Endothelial cell of umbilical vein (primary cell): ENCODE measurements at regions not wholly inside any gene's neighbourhood (a gene's known extent, or its start where the extent isn't known, plus 50 kb on each side); places are given as distances from the start of the nearest gene placed in this dataset.

ENCODE experiments used
- BruUV-seq: library from RNA; stranded (reverse); fragments of 400-500 nt; replicated peaks from 2 replicates; lab custom pipeline; 2021; lab: Mats Ljungman, UMichigan
- CTCF ChIA-PET: fragments of 300-600, 350-600 bp; sonication (Branson Sonifier 250); formaldehyde crosslinking; loops from one replicate; lab custom pipeline; 2021; ENCODE audit warnings: antibody characterized with exemption, inconsistent platforms; lab: Charles Lee
- POLR2A ChIA-PET: fragments of 300-600, 350-600 bp; sonication (Branson Sonifier 250); formaldehyde crosslinking; loops from one replicate; lab custom pipeline; 2021; ENCODE audit warnings: antibody characterized with exemption, inconsistent platforms; lab: Charles Lee
- DNase-seq: peaks from one replicate; pipeline ENCODE4 v3.0.0-alpha.2; 2011; ENCODE audit warnings: low read depth, low spot score
- FAIRE-seq: peaks from 2 replicates; lab custom pipeline; 2011; peaks lifted over from hg19 to GRCh38; lab: Jason Lieb, UNC
- H2AFZ ChIP-seq: 2 replicates; pipeline ENCODE4 v1.6.0; 2012; ENCODE audit warnings: low read depth, low read length, control low read depth, inconsistent platforms
- H3K27ac ChIP-seq: 2 replicates; pipeline ENCODE4 v1.5.1; 2011; ENCODE audit warnings: low read depth, mild to moderate bottlenecking, control low read depth, low read length, moderate library complexity; ENCODE audit not compliant: insufficient read depth
- H3K27me3 ChIP-seq, 2 experiments: 2 replicates each; pipeline versions ENCODE4 v1.6.0 to v1.6.1; 2011; ENCODE audit warnings: low read length in 2 of 2, mixed read lengths in 1 of 2; ENCODE audit not compliant: control insufficient read depth in 2 of 2, insufficient read depth in 2 of 2
- H3K36me3 ChIP-seq, 2 experiments: 2 replicates in 1 of 2; 3 replicates in 1 of 2; pipeline ENCODE4 v1.5.1; 2011; ENCODE audit warnings: low read length in 2 of 2, mild to moderate bottlenecking in 1 of 2, moderate library complexity in 1 of 2; ENCODE audit not compliant: control insufficient read depth in 2 of 2, insufficient read depth in 2 of 2; ENCODE audit errors: extremely low read depth in 1 of 2
- H3K4me1 ChIP-seq: 3 replicates; pipeline ENCODE4 v1.5.1; 2011; ENCODE audit warnings: mild to moderate bottlenecking, low read length; ENCODE audit not compliant: control insufficient read depth, insufficient read depth; ENCODE audit errors: extremely low read depth
- H3K4me2 ChIP-seq: 2 replicates; pipeline ENCODE4 v1.6.1; 2011; ENCODE audit warnings: low read length, control low read depth, mixed read lengths; ENCODE audit not compliant: insufficient read depth
- H3K4me3 ChIP-seq, 3 experiments: fragments of 200-600 bp in 1 of 3; sonication (generic), shearing (Covaris generic) in 1 of 3; replicated peaks in 1 of 3; 2 replicates each; pipeline ENCODE4 v1.5.1; 2011 to 2016; ENCODE audit warnings: control low read depth in 3 of 3, low read length in 3 of 3, mild to moderate bottlenecking in 2 of 3, inconsistent platforms in 1 of 3, low read depth in 1 of 3, moderate library complexity in 1 of 3; ENCODE audit not compliant: insufficient read depth in 1 of 3
- H3K79me2 ChIP-seq: 2 replicates; pipeline ENCODE4 v1.6.0; 2012; ENCODE audit warnings: low read length, inconsistent platforms; ENCODE audit not compliant: control insufficient read depth, insufficient read depth
- H3K9ac ChIP-seq: replicated peaks from 2 replicates; pipeline ENCODE3; 2011; ENCODE audit warnings: low read length, control low read depth; ENCODE audit not compliant: insufficient read depth; ENCODE audit errors: extremely low read depth
- H3K9me1 ChIP-seq: replicated peaks from 3 replicates; pipeline ENCODE4 v1.6.0; 2011; ENCODE audit warnings: mild to moderate bottlenecking, low read length; ENCODE audit not compliant: control insufficient read depth, insufficient read depth; ENCODE audit errors: extremely low read depth
- H3K9me3 ChIP-seq: replicated peaks from 2 replicates; pipeline ENCODE4 v1.5.1; 2012; ENCODE audit warnings: low read length, inconsistent platforms; ENCODE audit not compliant: control insufficient read depth, insufficient read depth
- H4K20me1 ChIP-seq: replicated peaks from 2 replicates; pipeline ENCODE3; 2011; ENCODE audit warnings: mild to moderate bottlenecking, low read length; ENCODE audit not compliant: control insufficient read depth, insufficient read depth; ENCODE audit errors: extremely low read depth
- CTCF ChIP-seq, 2 donors: IDR thresholded peaks; 1 replicate in 1 of 2; 2 replicates in 1 of 2; pipeline ENCODE4 v1.5.1; 2011; ENCODE audit warnings: low read length in 2 of 2, mild to moderate bottlenecking in 2 of 2, moderate library complexity in 2 of 2, control low read depth in 1 of 2, inconsistent platforms in 1 of 2, low read depth in 1 of 2; ENCODE audit not compliant: insufficient read depth in 1 of 2; ENCODE audit errors: extremely low read depth in 1 of 2
- EZH2 ChIP-seq: IDR thresholded peaks from 2 replicates; pipeline ENCODE4 v1.6.1; 2012; ENCODE audit warnings: borderline replicate concordance, low read depth, mild to moderate bottlenecking, moderate library complexity, low read length, inconsistent platforms; ENCODE audit not compliant: severe bottlenecking
- FOS ChIP-seq: IDR thresholded peaks from 2 replicates; pipeline ENCODE4 v1.6.1; 2011; ENCODE audit warnings: mild to moderate bottlenecking, low read length, moderate library complexity, borderline replicate concordance; ENCODE audit not compliant: insufficient read depth
- JUN ChIP-seq: IDR thresholded peaks from 2 replicates; pipeline ENCODE4 v1.6.1; 2011; ENCODE audit warnings: borderline replicate concordance, low read depth; ENCODE audit not compliant: insufficient read length, insufficient read depth
- MAX ChIP-seq: IDR thresholded peaks from 2 replicates; pipeline ENCODE4 v1.6.1; 2011; ENCODE audit not compliant: insufficient read depth, insufficient read length
- MYC ChIP-seq: IDR thresholded peaks from one replicate; pipeline ENCODE4 v1.6.1; 2011; ENCODE audit warnings: mild to moderate bottlenecking, low read depth, low read length
- POLR2AphosphoS5 ChIP-seq: IDR thresholded peaks from 2 replicates; pipeline ENCODE4 v1.6.1; 2012; ENCODE audit warnings: low read depth, mild to moderate bottlenecking, control low read depth, low read length, moderate library complexity; ENCODE audit not compliant: insufficient read depth
- dilution Hi-C: fragments of 300-500 bp; cut with MboI; formaldehyde crosslinking; loops from one replicate; pipeline ENCODE4 v1.15.0; 2019; ENCODE audit warnings: low sequenced_read_pairs; ENCODE audit not compliant: extremely low pct_ligation_motif_present
- intact Hi-C: fragments of 100-400 bp; cut with micrococcal nuclease; formaldehyde crosslinking; loops from one replicate; pipeline ENCODE4 v1.10.0; 2022

- BruUV-seq: no TSS peak
- Histone ChIP-seq H4K20me1 (no peaks in the 10 kb centered on the region), H2AFZ (no peak overlapping the region), H3K9me3 (no peaks in the 10 kb centered on the region), H3K9ac (no peak overlapping the region), H3K9me1 (no peaks in the 10 kb centered on the region), H3K4me2 (no peak overlapping the region), H3K27ac (no peak overlapping the region), H3K4me3 (no peak overlapping the region), H3K36me3 (no peaks in the 10 kb centered on the region), H3K4me1 (no peaks in the 10 kb centered on the region), H3K27me3 (peaks cover 0 to 2% of the 10 kb centered on the region in 2 experiments), H3K79me2 (no peaks in the 10 kb centered on the region)
- no peak for DNase-seq
- no peak for FAIRE-seq
- no peak for TF ChIP-seq MAX
- CTCF ChIA-PET: interaction anchor here (3.5 kb wide), 1 partner anchor 31 kb away, joined by 12 read pairs; no protein-coding TSS in a partner anchor
- intact Hi-C loops: no loop called here
- POLR2A ChIA-PET: no interaction called here
- dilution Hi-C loops: no loop called here
Observed at GRCh38 chr5:66337626-66338226, 193.6 kb downstream of the SREK1 start.

- no peak for TF ChIP-seq EZH2
- TF ChIP-seq POLR2AphosphoS5: no peak
- no peak for TF ChIP-seq JUN
- TF ChIP-seq MYC: no peak
- no peak for TF ChIP-seq CTCF (IDR thresholded peaks at IDR 0.05; ENCODE audit: extremely low read depth in 1 of 2, insufficient read depth in 1 of 2, low read depth in 1 of 2, low read length in 2 of 2)
- no peak for TF ChIP-seq FOS
Observed at GRCh38 chr5:66338828-66339227, 194.7 kb downstream of the SREK1 start.

More at GRCh38 chr5:66338828-66339227, 194.7 kb downstream of the SREK1 start:
- dilution Hi-C loops (no loop called here), intact Hi-C loops (no loop called here)
- Histone ChIP-seq H3K4me1 (no peaks in the 10 kb centered on the region), H3K27me3 (peaks cover 0 to 2% of the 10 kb centered on the region in 2 experiments), H4K20me1 (no peaks in the 10 kb centered on the region), H3K4me2 (no peak overlapping the region), H3K9me1 (no peaks in the 10 kb centered on the region), H3K9me3 (no peaks in the 10 kb centered on the region), H3K79me2 (no peaks in the 10 kb centered on the region), H2AFZ (no peak overlapping the region), H3K9ac (no peak overlapping the region), H3K36me3 (no peaks in the 10 kb centered on the region), H3K27ac (no peak overlapping the region), H3K4me3 (no peak overlapping the region)
- DNase-seq: no peak
- FAIRE-seq: no peak
- ChIA-PET CTCF (interaction anchor here (3.5 kb wide), 1 partner anchor 33 kb away, joined by 12 read pairs; no protein-coding TSS in a partner anchor), POLR2A (no interaction called here)
- no TSS peak for BruUV-seq
